GM12878 (cell line): ENCODE measurements at regions not wholly inside any gene's neighbourhood (a gene's known extent, or its start where the extent isn't known, plus 50 kb on each side); places are given as distances from the start of the nearest gene placed in this dataset.

Experiments used
- ATF2 ChIP-seq: IDR thresholded peaks from 2 replicates; pipeline ENCODE4 v1.6.1; 2012; ENCODE audit warnings: low read length, inconsistent platforms
- CEBPB ChIP-seq, 2 experiments: fragments of 150-350 bp in 1 of 2; IDR thresholded peaks; 2 replicates each; pipeline ENCODE4 v1.6.1; 2012 to 2014; ENCODE audit warnings: low read depth in 2 of 2, low read length in 2 of 2, borderline replicate concordance in 1 of 2, inconsistent platforms in 1 of 2
- MXI1 ChIP-seq: fragments of 150-350 bp; IDR thresholded peaks from 2 replicates; pipeline ENCODE4 v1.6.1; 2011; ENCODE audit warnings: low read depth, mild to moderate bottlenecking, inconsistent platforms, low read length, improper control_type of control experiment
- MYC ChIP-seq: IDR thresholded peaks from 2 replicates; pipeline ENCODE4 v1.6.1; 2011; ENCODE audit warnings: mild to moderate bottlenecking, low read length, moderate library complexity, inconsistent platforms; ENCODE audit not compliant: insufficient read depth, insufficient replicate concordance, insufficient read length, severe bottlenecking
- NFYB ChIP-seq: IDR thresholded peaks from 2 replicates; pipeline ENCODE4 v1.6.1; 2011; ENCODE audit warnings: low read depth, mild to moderate bottlenecking, low read length, improper control_type of control experiment, moderate library complexity; ENCODE audit not compliant: insufficient read depth
- POLR2AphosphoS5 ChIP-seq: IDR thresholded peaks from 2 replicates; pipeline ENCODE4 v1.6.1; 2011; ENCODE audit warnings: mild to moderate bottlenecking, low read length, inconsistent platforms
- SMC3 ChIP-seq: IDR thresholded peaks from 2 replicates; pipeline ENCODE4 v1.6.1; 2011; ENCODE audit warnings: low read length, improper control_type of control experiment, borderline replicate concordance
- ZNF274 ChIP-seq: IDR thresholded peaks from one replicate; pipeline ENCODE4 v1.8.0; 2011; ENCODE audit not compliant: insufficient read length, insufficient read depth

- TF ChIP-seq MYC (no peak), MXI1 (no peak), SMC3 (no peak), CEBPB (IDR thresholded peaks at IDR 0.05; ENCODE audit: borderline replicate concordance in 1 of 2, low read depth in 2 of 2, low read length in 2 of 2) (no peak), POLR2AphosphoS5 (no peak), ZNF274 (no peak), ATF2 (no peak), NFYB (no peak)
These were observed 95.5 kb upstream of the DPPA4 start for GRCh38 chr3:109432833-109433232.
